ENCODE measurements at regions not wholly inside any gene's neighbourhood (a gene's known extent, or its start where the extent isn't known, plus 50 kb on each side); places are given as distances from the start of the nearest gene placed in this dataset.

GRCh38 chr3:22933841-22934116 lies 269.3 kb upstream of the UBE2E2 start:
- no peaks in the 10 kb centered on the region for H3K9me3 ChIP-seq (ENCODE audit: control insufficient read depth, insufficient read depth, low read length)
- H3K27ac ChIP-seq (ENCODE audit: low read length): no peak overlapping the region
- no peaks in the 10 kb centered on the region for H3K36me3 Mint-ChIP-seq
- DNase-seq: no peak
- no peak for TF ChIP-seq CTCF (IDR thresholded peaks at IDR 0.05)
- intact Hi-C loops (cut with micrococcal nuclease): no loop called here
- no peaks in the 10 kb centered on the region for H3K4me1 ChIP-seq (ENCODE audit: control insufficient read depth, insufficient read depth, low read length)
- no peak overlapping the region for H3K27ac Mint-ChIP-seq
- no peak overlapping the region for H3K4me3 ChIP-seq (ENCODE audit: low read length)
- H3K4me3 Mint-ChIP-seq: no peak overlapping the region
- no peaks in the 10 kb centered on the region for H3K36me3 ChIP-seq (ENCODE audit: control insufficient read depth, insufficient read depth, low read length)
- peaks cover 3 to 5% of the 10 kb centered on the region in 2 donors for H3K9me3 Mint-ChIP-seq
- H3K4me1 Mint-ChIP-seq: no peaks in the 10 kb centered on the region
- H3K27me3 ChIP-seq (ENCODE audit: control insufficient read depth, insufficient read depth, low read length): no peaks in the 10 kb centered on the region
- no peaks in the 10 kb centered on the region for H3K27me3 Mint-ChIP-seq (ENCODE audit: low read depth in 2 of 2)
- ATAC-seq: no peak

GRCh38 chr3:22935040-22935439 lies 268.1 kb upstream of the UBE2E2 start:
- intact Hi-C loops (cut with micrococcal nuclease): no loop called here
- H3K4me1 Mint-ChIP-seq: no peaks in the 10 kb centered on the region
- no peaks in the 10 kb centered on the region for H3K27me3 Mint-ChIP-seq (ENCODE audit: low read depth in 2 of 2)
- no peaks in the 10 kb centered on the region for H3K4me1 ChIP-seq (ENCODE audit: control insufficient read depth, insufficient read depth, low read length)
- no peak for TF ChIP-seq CTCF (IDR thresholded peaks at IDR 0.05)
- no peaks in the 10 kb centered on the region for H3K27me3 ChIP-seq (ENCODE audit: control insufficient read depth, insufficient read depth, low read length)
- no peak overlapping the region for H3K27ac Mint-ChIP-seq
- no peak overlapping the region for H3K4me3 Mint-ChIP-seq
- ATAC-seq (no peak), DNase-seq (no peak)
- no peaks in the 10 kb centered on the region for H3K9me3 ChIP-seq (ENCODE audit: control insufficient read depth, insufficient read depth, low read length)
- H3K36me3 Mint-ChIP-seq: no peaks in the 10 kb centered on the region
- no peaks in the 10 kb centered on the region for H3K36me3 ChIP-seq (ENCODE audit: control insufficient read depth, insufficient read depth, low read length)
- 100% methylated on average over 2 of the region's 2 CpGs for WGBS (ENCODE audit: insufficient coverage)
- no peak overlapping the region for H3K4me3 ChIP-seq (ENCODE audit: low read length)
- H3K27ac ChIP-seq (ENCODE audit: low read length): no peak overlapping the region
- H3K9me3 Mint-ChIP-seq: peaks cover 0 to 5% of the 10 kb centered on the region in 2 donors

GRCh38 chr3:22937536-22937935 lies 265.6 kb upstream of the UBE2E2 start:
- ATAC-seq: no peak
- intact Hi-C loops (cut with micrococcal nuclease): no loop called here
- H3K36me3 ChIP-seq (ENCODE audit: control insufficient read depth, insufficient read depth, low read length): no peaks in the 10 kb centered on the region

More at GRCh38 chr3:22937536-22937935, 265.6 kb upstream of the UBE2E2 start:
- no peaks in the 10 kb centered on the region for H3K27me3 ChIP-seq (ENCODE audit: control insufficient read depth, insufficient read depth, low read length)
- H3K4me1 ChIP-seq (ENCODE audit: control insufficient read depth, insufficient read depth, low read length): no peaks in the 10 kb centered on the region
- Mint-ChIP-seq H3K27ac (no peak overlapping the region), H3K9me3 (peaks cover 2 to 5% of the 10 kb centered on the region in 2 donors), H3K27me3 (ENCODE audit: low read depth in 2 of 2) (no peaks in the 10 kb centered on the region), H3K4me1 (no peaks in the 10 kb centered on the region), H3K4me3 (no peak overlapping the region), H3K36me3 (no peaks in the 10 kb centered on the region)
- H3K9me3 ChIP-seq (ENCODE audit: control insufficient read depth, insufficient read depth, low read length): no peaks in the 10 kb centered on the region
- no peak for DNase-seq
- no peak for TF ChIP-seq CTCF (IDR thresholded peaks at IDR 0.05)
- H3K27ac ChIP-seq (ENCODE audit: low read length): no peak overlapping the region
- no peak overlapping the region for H3K4me3 ChIP-seq (ENCODE audit: low read length)
